HAP-1 (cell line): ENCODE measurements at regions not wholly inside any gene's neighbourhood (a gene's known extent, or its start where the extent isn't known, plus 50 kb on each side); places are given as distances from the start of the nearest gene placed in this dataset.
"Not testable (repeated sequence)": the region's sequence is repeated elsewhere in the genome, so short reads cannot be mapped to it uniquely, and the experiment has no call there.

Experiments used
- DNase-seq, 2 experiments: peaks; one replicate each; pipeline ENCODE4 v3.0.0-alpha.2; 2016 to 2020; ENCODE audit warnings: low spot score in 2 of 2
- H3K27me3 ChIP-seq: fragments of 250-450 bp; sonication (Bioruptor Pico); 2 replicates; pipeline ENCODE4 v1.5.1; 2020; ENCODE audit warnings: low read depth, mild to moderate bottlenecking, moderate library complexity
- H3K36me3 ChIP-seq: fragments of 250-450 bp; sonication (Bioruptor Pico); replicated peaks from 2 replicates; pipeline ENCODE4 v1.5.1; 2020; ENCODE audit warnings: mild to moderate bottlenecking
- H3K4me1 ChIP-seq: fragments of 250-450 bp; sonication (Bioruptor Pico); 2 replicates; pipeline ENCODE4 v1.5.1; 2020; ENCODE audit warnings: mild to moderate bottlenecking
- H3K4me3 ChIP-seq: fragments of 250-450 bp; sonication (Bioruptor Pico); 2 replicates; pipeline ENCODE4 v1.5.1; 2020; ENCODE audit warnings: mild to moderate bottlenecking, moderate library complexity
- H3K9me3 ChIP-seq: fragments of 250-450 bp; sonication (Bioruptor Pico); 2 replicates; pipeline ENCODE4 v1.5.1; 2020; ENCODE audit warnings: mild to moderate bottlenecking, moderate library complexity
- in situ Hi-C: fragments of 300-500 bp; cut with MboI; formaldehyde crosslinking; loops from 3 replicates; pipeline ENCODE4 v1.14.3; 2020; ENCODE audit warnings: low sequenced_read_pairs, inconsistent platforms, mixed read lengths

DNA sequence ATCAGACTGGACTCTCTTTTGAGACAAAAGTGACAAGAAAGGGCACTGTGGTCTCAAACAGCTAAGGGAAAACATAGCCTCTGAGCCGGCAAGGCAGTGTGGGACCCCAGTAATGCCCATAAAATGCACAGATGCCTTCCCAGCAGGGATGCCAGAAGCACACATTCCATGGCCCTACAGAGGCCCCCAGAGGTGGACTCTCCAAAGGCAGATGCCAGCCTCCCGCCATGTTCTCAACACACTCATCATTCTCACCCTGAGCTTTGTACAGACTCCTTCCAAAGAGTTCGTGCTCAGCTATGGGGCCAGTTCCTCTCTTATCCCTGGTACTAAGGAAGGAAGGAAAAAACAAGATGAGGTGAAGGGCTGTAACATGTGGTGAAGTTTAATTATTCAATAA, 67.1 kb upstream of the ATP12A start:
- H3K4me3 ChIP-seq = no peak overlapping the region
- in situ Hi-C loops = no loop called here
- H3K9me3 ChIP-seq = no peaks in the 10 kb centered on the region
- no peaks in the 10 kb centered on the region for H3K4me1 ChIP-seq
- no peaks in the 10 kb centered on the region for H3K27me3 ChIP-seq
- no peak for DNase-seq
- no peaks in the 10 kb centered on the region for H3K36me3 ChIP-seq

GRCh38 chr13:24613755-24614154, 66.5 kb upstream of the ATP12A start:
- no peaks in the 10 kb centered on the region for H3K27me3 ChIP-seq
- in situ Hi-C loops = no loop called here

GRCh38 chr13:24614306-24615080, 65.7 kb upstream of the ATP12A start:
- no peak for DNase-seq
- Histone ChIP-seq H3K27me3 (no peaks in the 10 kb centered on the region), H3K4me3 (no peak overlapping the region), H3K9me3 (no peaks in the 10 kb centered on the region), H3K36me3 (no peaks in the 10 kb centered on the region), H3K4me1 (no peaks in the 10 kb centered on the region)
- in situ Hi-C loops = no loop called here

More at GRCh38 chr13:24613755-24614154, 66.5 kb upstream of the ATP12A start:
- no peak overlapping the region for H3K4me3 ChIP-seq
- H3K36me3 ChIP-seq = no peaks in the 10 kb centered on the region
- no peak for DNase-seq
- H3K4me1 ChIP-seq = no peaks in the 10 kb centered on the region
- H3K9me3 ChIP-seq = no peaks in the 10 kb centered on the region

DNA sequence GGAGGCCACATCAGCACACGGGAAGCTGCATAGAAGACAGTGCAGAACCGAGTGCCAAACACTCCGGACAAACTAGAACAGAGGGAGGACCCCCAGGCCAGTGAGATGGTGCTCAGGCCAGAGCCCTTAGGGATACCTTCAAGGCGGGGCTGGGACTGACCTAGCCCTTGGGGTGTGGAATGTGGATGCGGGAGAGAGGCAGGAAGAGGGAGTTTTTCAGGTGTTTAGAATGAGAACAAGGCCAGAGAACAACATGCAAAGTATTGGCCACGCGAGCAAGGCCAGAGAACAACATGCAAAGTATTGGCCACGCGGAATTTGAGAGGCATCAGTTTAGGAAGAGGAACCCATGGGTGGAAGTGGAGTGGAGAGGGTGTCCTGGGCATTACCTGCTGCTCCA, 65.1 kb upstream of the ATP12A start:
- no peak for DNase-seq

GRCh38 chr13:24615911-24616472, 64.2 kb upstream of the ATP12A start:
- Histone ChIP-seq H3K4me1 (no peaks in the 10 kb centered on the region), H3K9me3 (no peaks in the 10 kb centered on the region), H3K4me3 (no peak overlapping the region), H3K27me3 (no peaks in the 10 kb centered on the region), H3K36me3 (no peaks in the 10 kb centered on the region)
- DNase-seq = no peak
- in situ Hi-C loops = no loop called here

More for the DNA sequence above, 65.1 kb upstream of the ATP12A start:
- H3K9me3 ChIP-seq = no peaks in the 10 kb centered on the region
- no peaks in the 10 kb centered on the region for H3K4me1 ChIP-seq
- H3K36me3 ChIP-seq = no peaks in the 10 kb centered on the region
- in situ Hi-C loops = no loop called here
- H3K27me3 ChIP-seq = no peaks in the 10 kb centered on the region
- H3K4me3 ChIP-seq = no peak overlapping the region

- in situ Hi-C loops = no loop called here
- H3K36me3 ChIP-seq = no peaks in the 10 kb centered on the region
- DNase-seq = no peak
- H3K27me3 ChIP-seq = no peaks in the 10 kb centered on the region
- H3K4me3 ChIP-seq = no peak overlapping the region
- H3K4me1 ChIP-seq = no peaks in the 10 kb centered on the region
- no peaks in the 10 kb centered on the region for H3K9me3 ChIP-seq
These were observed 63.7 kb upstream of the ATP12A start for GRCh38 chr13:24616514-24616913.

DNA sequence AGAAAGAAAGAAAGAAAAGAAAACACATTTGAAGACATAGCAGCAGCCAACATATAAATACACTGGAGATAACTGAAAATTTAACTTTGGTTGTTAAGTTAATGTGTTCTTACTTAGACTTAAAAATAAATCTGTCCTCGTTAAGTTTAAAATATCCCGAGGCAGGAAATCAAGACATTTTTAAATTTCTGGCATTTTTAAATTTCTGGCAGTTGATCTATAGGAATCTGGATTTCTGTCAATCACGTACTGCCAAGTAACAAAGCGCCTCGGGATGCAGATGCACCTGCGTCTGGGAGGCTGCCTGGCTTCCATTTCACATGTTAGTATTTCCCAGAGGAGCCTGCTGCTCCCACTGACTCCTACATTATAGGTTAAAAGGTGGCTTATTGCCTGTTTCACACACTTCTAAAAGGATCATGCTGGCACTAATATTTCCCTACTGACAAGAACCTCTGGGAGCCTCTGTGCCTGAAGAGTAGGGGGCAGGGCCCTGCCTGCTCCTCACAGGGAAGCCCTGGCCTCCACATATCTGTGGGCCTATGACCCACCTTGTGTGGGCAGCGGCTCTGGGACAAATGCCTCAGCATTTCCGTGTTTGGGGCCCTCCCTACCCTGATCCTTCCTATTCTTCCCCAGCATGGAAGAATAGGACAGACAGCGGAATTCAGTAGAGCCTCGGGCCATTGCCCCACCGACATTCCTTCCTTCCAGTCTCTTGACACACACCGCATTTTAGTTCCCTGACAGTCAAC, 62.8 kb upstream of the ATP12A start:
- DNase-seq = no peak
- H3K4me3 ChIP-seq = no peak overlapping the region
- H3K36me3 ChIP-seq = no peaks in the 10 kb centered on the region
- in situ Hi-C loops = no loop called here
- no peaks in the 10 kb centered on the region for H3K4me1 ChIP-seq
- H3K27me3 ChIP-seq = no peaks in the 10 kb centered on the region
- no peaks in the 10 kb centered on the region for H3K9me3 ChIP-seq

DNA sequence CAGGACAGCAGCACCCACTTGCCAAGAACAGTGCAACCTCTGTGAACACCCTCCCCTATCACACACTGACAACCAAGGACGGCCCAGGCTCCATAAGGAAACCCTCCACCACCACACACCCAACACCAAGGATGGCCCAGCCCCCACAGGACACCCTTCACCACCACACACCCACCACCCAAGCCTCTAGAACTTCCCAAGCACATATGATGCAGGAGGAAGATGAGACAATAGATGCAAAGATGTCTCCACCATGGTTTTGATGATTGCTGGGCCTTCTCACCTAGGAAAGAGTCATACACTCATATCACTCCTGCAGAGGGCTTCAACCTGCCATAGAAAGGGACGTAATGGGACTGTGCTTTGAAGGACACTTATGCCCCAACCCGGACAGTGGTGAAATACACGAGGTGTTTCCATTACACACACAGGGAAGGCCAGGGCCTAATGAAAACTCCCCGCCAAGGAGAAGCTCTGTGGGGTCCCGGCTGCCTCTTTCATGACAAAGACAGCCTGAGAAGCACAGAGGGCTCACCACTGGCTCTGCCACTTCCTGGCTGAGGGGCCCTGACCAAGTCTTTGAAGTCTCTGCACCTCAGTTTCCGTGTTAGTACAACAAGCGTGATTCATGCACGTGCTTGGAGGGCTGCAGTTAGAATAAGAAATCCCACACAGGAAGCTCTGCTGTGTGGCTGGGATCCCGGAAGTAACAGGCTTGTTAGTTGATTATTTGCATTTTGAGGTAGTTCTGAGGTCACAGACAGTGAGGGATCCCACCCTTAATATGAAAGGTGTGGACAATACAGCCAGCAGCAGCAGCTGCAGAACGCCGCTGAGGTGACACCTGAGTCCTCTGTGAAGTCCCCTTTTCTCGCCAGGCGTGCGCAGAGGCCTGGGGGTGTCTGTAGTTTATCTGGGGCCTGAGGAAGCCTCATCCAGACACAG, 61.9 kb upstream of the ATP12A start:
- H3K4me1 ChIP-seq = no peaks in the 10 kb centered on the region
- in situ Hi-C loops = no loop called here
- no peak for DNase-seq
- no peak overlapping the region for H3K4me3 ChIP-seq
- no peaks in the 10 kb centered on the region for H3K9me3 ChIP-seq
- H3K36me3 ChIP-seq = no peaks in the 10 kb centered on the region
- no peaks in the 10 kb centered on the region for H3K27me3 ChIP-seq

- in situ Hi-C loops = no loop called here
- H3K9me3 ChIP-seq = no peaks in the 10 kb centered on the region
- no peaks in the 10 kb centered on the region for H3K4me1 ChIP-seq
- H3K4me3 ChIP-seq = no peak overlapping the region
- no peak for DNase-seq
- no peaks in the 10 kb centered on the region for H3K27me3 ChIP-seq
- H3K36me3 ChIP-seq = no peaks in the 10 kb centered on the region
These were observed 60.9 kb upstream of the ATP12A start for GRCh38 chr13:24619282-24619681.

DNA sequence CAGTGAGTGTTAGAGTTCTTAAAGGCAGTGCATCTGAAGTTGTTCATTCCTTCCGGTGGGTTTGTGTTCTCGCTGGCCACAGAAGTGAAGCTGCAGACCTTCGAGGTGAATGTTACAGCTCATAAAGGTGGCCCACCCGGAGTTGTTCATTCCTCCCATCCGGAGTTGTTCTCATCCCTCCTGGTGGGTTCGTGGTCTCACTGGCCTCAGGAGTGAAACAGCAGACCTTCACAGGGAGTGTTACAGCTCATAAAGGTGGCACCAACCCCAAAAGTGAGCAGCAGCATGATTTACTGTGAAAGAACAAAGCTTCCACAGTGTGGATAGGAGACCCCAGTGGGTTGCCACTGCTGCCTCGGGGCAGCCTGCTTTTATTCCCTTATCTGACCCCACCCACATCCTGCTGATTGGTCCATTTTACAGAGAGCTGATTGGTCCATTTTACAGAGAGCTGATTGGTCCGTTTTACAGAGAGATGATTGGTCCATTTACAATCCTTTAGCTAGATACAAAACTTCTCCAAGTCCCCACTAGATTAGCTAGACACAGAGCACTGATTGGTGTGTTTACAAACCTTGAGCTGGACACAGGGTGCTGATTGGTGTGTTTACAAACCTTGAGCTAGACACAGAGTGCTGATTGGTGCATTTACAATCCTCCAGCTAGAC, 57.6 kb upstream of the ATP12A start:
- H3K27me3 ChIP-seq, H3K9me3 ChIP-seq, in situ Hi-C loops, DNase-seq, H3K4me3 ChIP-seq, H3K4me1 ChIP-seq, H3K36me3 ChIP-seq: not testable (repeated sequence)

- Histone ChIP-seq H3K4me1 (no peaks in the 10 kb centered on the region), H3K27me3 (no peaks in the 10 kb centered on the region), H3K36me3 (no peaks in the 10 kb centered on the region), H3K4me3 (no peak overlapping the region), H3K9me3 (no peaks in the 10 kb centered on the region)
- in situ Hi-C loops = no loop called here
- DNase-seq = no peak
These were observed 57.0 kb upstream of the ATP12A start for GRCh38 chr13:24623149-24623665.

GRCh38 chr13:24624363-24624762, 55.8 kb upstream of the ATP12A start:
- Histone ChIP-seq H3K4me1 (no peaks in the 10 kb centered on the region), H3K9me3 (no peaks in the 10 kb centered on the region), H3K36me3 (no peaks in the 10 kb centered on the region), H3K27me3 (no peaks in the 10 kb centered on the region), H3K4me3 (no peak overlapping the region)
- no peak for DNase-seq
- in situ Hi-C loops = no loop called here

DNA sequence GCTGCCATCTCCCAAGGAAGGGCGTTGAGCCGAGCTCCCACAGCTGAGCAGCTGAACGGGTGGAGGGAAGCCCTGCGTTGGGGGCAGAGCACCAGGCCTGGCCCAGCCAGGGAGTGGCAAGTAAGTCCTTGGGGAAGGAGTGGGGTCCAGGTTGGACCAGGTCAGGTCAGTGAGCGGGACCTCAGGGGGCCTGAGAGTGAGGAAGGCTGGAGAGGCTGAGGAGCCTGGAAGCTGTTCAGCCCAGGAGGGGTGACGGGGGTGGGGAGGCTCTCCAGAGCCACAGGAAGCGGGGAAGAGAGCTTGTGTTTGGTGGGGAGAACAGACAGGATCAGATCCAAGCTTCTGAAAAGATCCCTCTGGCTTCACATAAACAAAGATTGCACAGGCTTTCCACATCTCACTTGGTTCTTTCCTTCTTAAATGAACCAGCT, 55.4 kb upstream of the ATP12A start:
- in situ Hi-C loops = no loop called here
- Histone ChIP-seq H3K36me3 (no peaks in the 10 kb centered on the region), H3K4me1 (peaks cover under 1% of the 10 kb centered on the region), H3K27me3 (no peaks in the 10 kb centered on the region), H3K9me3 (no peaks in the 10 kb centered on the region), H3K4me3 (no peak overlapping the region)
- DNase-seq = no peak
